LoVo (cell line): ENCODE measurements at regions not wholly inside any gene's neighbourhood (a gene's known extent, or its start where the extent isn't known, plus 50 kb on each side); places are given as distances from the start of the nearest gene placed in this dataset.
A peak's percentile ranks its signal among the peaks of the same experiment; 100 is the strongest.

Source experiments
- DNase-seq: peaks from one replicate; pipeline ENCODE4 v3.0.0-alpha.2; 2016; ENCODE audit warnings: low spot score

GRCh38 chr2:207449642-207450165 lies 80.1 kb upstream of the CREB1 start:
- DNase-seq: no peak

- no peak for DNase-seq
These were observed 79.6 kb upstream of the CREB1 start for GRCh38 chr2:207450186-207450585.

GRCh38 chr2:207458582-207458981 lies 71.2 kb upstream of the CREB1 start:
- no peak for DNase-seq

- DNase-seq: no peak
These were observed 69.6 kb upstream of the CREB1 start for GRCh38 chr2:207459990-207460757.

- no peak for DNase-seq
These were observed 66.3 kb upstream of the CREB1 start for GRCh38 chr2:207463433-207463832.

GRCh38 chr2:207464007-207464406 lies 65.8 kb upstream of the CREB1 start:
- no peak for DNase-seq

- no peak for DNase-seq
These were observed 63.9 kb upstream of the CREB1 start for GRCh38 chr2:207465894-207466293.

- no peak for DNase-seq
These were observed 61.9 kb upstream of the CREB1 start for GRCh38 chr2:207467716-207468347.

GRCh38 chr2:207468488-207468887 lies 61.3 kb upstream of the CREB1 start:
- DNase-seq: no peak

- DNase-seq: no peak
These were observed 60.3 kb upstream of the CREB1 start for GRCh38 chr2:207469451-207469850.

- DNase-seq: no peak
These were observed 59.6 kb upstream of the CREB1 start for GRCh38 chr2:207469943-207470729.

GRCh38 chr2:207471261-207471660 lies 58.5 kb upstream of the CREB1 start:
- DNase-seq: no peak

- no peak for DNase-seq
These were observed 57.3 kb upstream of the CREB1 start for GRCh38 chr2:207472343-207473048.

GRCh38 chr2:207473049-207473930 lies 56.5 kb upstream of the CREB1 start:
- DNase-seq: peak; percentile 15

- no peak for DNase-seq
These were observed 55.9 kb upstream of the CREB1 start for GRCh38 chr2:207473931-207474235.

GRCh38 chr2:207474863-207475485 lies 54.8 kb upstream of the CREB1 start:
- DNase-seq: peak; percentile 59

GRCh38 chr2:207475546-207475945 lies 54.2 kb upstream of the CREB1 start:
- no peak for DNase-seq

GRCh38 chr2:207477896-207478295 lies 51.9 kb upstream of the CREB1 start:
- no peak for DNase-seq

GRCh38 chr2:207478572-207478971 lies 51.2 kb upstream of the CREB1 start:
- no peak for DNase-seq

GRCh38 chr2:207479198-207479785 lies 50.5 kb upstream of the CREB1 start:
- no peak for DNase-seq
